HuH-7 (cell line): ENCODE measurements at regions not wholly inside any gene's neighbourhood (a gene's known extent, or its start where the extent isn't known, plus 50 kb on each side); places are given as distances from the start of the nearest gene placed in this dataset.

ENCODE experiments used
- DNase-seq: peaks from one replicate; pipeline ENCODE4 v3.0.0; 2011; ENCODE audit warnings: low spot score

DNA sequence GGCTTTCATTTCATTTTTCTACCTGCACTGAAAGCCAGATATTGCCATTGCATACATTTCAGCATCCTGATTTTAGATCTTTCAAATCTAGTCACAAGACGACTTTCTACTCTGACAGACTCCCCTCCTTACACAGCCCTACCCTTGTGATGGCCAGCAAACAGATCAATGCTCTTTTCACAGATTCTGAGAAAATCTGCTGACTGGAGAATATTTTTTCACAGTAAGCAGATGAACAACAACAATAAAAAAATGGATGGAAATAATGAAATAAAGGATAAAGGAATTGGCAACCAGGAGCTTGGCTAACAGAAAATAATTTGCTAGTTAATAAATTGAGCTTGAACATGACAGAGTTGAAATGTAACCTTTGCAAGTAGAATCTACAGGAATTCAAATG, 527.2 kb downstream of the IRS1 start:
- no peak for DNase-seq

DNA sequence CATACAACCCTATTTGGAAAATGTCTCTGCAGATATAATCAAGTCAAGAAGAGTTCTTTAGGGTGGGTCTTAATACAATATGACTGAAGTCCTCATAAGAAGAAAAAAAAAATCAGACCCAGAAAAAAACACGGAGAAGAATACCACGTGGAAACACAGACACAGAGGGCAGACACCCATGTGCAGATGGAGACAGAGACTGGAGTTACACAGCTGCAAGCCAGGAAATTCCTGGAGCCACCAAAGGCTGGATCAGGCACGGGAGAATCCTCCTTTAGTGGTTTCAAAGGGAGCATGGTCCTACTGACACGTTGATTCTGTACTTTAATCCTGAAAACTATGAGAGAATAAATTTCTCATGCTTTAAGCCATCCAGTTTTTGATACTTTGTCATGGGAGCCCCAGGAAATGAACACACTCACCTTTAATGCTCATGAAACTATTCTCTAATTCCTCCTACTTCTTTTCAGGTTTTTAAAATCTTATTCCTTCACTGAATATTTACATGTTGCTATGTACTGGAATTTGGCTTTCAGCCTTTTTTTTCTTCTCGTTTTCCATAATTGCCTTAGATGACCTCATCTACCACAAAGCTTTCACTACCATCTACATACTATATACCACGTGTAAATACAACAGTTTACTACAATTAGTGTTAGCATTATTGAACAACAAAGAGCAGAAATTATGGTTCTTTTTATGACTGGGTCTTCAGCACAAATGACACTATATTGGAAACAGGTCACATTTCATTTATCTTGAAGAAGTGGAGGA, 529.1 kb downstream of the IRS1 start:
- DNase-seq, result no peak

DNA sequence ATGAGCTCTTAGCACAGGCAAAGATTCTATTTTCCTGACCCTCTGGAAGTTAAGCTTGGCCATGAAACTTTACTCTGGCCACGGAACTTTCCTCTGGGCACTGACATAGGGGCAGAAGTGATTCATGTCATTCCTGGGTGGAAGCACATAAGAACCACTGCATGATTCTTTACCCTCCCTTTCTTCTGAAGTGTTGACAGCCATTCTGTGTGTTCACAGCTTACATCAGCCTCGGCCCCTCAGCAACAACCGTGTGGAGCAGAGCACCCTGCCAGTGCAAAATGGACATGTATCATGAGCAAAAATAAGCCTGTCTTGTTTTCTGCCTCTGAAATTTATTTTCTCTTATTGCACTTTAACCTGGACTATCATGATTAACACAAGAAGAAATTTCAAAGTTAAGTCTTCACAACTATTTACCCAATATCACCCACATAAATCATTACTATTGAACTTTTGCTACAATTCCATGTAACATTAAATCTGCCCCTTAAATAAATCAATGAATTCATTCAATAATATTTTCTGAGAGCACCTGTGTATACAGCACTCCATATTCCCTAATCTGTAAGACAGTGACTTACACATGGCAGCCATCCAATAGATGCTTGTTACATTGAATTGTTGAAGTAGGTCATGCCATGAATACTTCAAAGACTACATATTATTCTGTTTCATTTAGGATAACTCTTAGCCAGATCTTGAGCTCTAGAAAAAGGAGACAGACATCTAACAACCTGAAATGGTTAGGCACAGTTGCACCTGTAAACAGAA, 531.9 kb downstream of the IRS1 start:
- DNase-seq, result no peak

DNA sequence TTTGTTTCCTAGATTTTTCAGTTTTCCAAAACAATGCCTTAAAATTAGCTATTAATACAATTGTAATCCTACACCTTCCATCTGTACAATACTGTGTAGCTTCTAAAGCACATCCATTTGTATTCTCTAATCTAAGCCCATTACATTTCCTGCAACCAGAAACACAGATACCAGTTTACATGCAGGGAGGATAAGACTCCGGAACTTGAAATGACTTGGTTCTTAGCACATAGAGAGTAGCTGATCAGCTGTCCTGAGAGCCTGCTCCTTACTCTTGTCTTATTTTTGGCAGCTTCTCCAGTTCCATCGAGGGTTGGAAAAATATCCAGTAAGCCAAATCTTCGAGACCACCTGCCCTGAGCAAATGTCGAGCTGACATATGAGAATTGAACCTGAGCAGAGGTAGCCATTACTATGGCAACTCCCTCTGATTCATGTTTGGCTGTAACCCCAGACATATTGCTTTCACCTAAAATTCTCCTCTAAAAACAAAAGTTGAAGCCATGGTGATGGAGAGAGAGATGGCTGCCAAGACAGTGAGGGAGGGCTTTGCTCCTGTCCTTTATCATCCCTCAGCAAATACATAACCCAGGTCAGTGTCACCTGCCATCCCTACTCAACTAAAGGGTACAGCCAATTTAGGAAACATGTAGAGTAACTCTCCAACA, 542.8 kb downstream of the IRS1 start:
- no peak for DNase-seq

DNA sequence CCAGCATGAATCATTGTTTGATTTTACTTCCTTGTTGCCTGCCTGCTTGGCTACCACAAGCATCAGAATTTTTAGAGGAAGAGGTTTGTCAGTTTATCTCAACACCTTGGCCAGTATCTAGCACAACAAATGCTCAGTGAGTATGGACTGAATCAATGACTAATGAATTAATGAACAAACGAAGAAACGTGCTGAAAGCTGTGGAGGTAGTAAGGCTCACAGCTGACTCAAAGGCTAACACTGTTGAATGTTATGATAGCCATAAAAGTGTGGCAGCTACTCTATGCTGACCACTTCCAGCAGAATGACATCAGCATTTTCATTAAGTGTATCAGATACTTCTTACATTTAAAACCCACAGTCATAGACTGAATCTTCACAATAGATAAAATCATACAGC, 543.4 kb downstream of the IRS1 start:
- no peak for DNase-seq

DNA sequence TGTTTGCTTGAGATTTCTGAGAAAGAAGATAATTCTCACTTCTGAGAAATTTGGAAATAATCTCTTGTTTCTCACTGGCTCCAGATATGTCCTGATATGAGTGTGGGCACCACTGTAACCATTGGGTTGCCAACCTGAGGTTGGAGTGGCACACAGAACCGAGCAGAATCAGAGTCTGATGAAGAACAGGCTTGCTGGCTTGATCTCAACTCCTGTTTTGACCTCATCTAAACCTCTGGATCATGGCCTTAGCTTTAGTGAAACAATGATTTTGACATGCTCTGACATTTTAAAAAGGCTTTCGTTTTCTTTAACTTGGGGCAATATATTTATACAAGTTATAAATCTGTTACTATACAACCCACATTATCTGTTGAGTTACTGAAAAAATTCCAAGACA, 548.0 kb downstream of the IRS1 start:
- no peak for DNase-seq

DNA sequence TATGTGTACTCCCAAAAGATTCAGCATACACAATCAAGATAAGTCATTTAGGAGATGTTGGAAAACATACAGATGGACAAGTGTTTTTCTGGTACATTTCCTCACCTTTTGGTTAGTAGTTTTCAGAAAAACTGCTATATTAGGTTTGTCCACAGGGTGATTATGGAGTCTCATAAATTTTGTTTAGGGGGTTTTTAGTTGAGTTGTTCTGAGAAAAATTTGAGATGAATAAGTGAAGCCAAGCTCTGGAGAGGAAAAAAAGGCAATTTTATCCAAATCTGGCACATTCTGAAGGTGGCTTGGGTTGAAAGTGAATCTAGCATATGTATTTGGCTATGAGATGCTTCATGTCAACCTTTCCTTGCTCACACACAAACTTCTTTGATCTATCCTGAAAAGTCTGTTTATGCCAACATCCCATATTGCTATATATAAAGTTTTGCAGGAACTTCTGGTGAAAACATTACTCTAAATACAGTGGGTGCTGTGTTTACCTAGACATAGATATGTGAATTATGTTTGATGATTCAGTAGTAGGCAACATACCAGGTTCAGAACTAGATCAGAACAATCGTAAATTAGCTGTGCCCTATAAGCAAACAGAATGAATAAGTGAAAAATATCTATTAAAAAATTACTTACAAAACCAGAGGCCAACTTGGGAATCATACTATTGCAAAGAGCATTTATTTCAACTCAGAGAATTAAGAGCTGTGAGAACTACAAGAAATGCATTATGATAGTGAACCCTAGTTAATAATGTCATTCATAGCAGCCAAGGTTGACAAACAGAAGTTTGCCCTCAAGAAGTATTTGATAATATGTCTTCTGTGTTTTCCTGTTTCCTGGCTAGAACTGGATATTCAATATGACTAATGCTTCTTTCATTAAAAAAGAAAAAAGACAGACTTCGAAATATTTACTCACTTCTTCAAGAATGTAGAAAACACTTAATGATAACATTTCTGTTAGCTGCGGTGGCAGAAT, 552.0 kb downstream of the IRS1 start:
- peak; percentile 1 for DNase-seq

DNA sequence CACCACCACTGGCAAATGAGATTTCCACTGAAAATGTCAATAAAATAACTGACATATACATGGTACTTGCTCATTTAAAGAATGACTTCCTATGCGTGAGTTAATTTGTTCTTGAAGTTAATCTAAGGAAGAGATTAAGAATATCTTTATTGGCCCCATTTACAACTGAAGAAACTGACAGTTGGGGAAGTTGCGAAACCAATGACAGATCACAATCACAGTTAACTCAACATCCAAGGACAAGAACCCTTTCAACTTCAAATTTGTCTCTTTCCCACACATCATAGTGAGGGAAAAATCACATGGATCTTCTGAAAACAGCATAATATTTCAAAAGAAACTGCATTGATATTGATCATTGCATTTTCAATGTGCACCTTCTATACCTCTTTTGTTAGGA, 565.4 kb downstream of the IRS1 start:
- DNase-seq, result no peak

DNA sequence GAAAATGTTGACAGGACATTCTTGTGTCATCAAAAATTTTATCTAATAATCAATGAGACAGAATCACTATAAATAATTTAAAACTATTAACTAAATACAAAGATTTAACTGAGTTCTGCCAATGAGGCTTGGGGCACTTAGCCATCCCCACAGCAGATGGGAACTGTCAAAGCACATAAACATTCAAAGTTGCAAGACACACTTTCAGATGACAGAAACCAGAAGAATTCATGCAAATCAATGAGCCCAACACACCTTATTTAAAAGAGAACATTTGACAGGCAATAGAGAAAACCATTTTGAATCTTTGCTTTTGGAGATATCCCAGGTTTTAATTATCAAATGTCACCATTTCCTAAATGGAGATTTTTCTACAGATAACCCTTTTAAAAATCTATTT, 566.2 kb downstream of the IRS1 start:
- DNase-seq, result no peak

DNA sequence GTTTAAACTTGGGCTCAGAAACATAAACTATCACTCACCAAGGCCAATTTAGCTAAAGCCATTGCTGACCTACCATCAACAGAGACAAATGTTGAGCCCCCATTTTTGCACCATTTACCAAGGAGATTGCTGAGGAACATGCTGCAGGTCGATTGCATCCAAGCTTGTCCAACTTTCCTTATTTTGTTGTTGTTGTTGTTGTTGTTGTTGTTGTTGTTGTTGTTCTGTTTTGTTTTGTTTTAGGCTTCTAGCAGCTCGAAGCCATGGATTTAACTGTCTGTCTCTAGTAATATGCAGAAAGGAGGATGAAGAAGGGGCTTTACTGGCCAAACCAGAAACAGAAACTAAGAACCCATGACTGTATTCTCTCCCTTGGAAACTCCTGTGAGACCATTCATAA, 571.5 kb downstream of the IRS1 start:
- DNase-seq, result no peak

DNA sequence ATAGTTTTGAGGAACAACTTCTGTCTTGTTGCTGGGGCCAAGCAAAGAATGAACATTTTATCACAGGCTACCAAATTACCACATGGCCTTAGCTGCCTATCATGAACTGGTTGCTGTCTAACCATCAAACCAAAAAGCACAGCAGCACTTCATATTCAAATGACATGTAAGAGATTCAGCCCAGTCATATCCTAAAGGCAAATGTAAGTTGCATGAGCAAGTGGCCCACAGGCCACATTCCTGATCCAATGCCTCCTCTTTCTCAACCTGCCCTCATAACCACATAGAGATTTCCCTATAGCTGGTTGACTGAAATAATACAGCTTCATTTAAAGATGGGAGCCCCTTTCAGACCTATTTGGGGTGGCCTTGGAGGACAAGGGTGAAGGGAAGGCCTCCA, 572.3 kb downstream of the IRS1 start:
- no peak for DNase-seq

DNA sequence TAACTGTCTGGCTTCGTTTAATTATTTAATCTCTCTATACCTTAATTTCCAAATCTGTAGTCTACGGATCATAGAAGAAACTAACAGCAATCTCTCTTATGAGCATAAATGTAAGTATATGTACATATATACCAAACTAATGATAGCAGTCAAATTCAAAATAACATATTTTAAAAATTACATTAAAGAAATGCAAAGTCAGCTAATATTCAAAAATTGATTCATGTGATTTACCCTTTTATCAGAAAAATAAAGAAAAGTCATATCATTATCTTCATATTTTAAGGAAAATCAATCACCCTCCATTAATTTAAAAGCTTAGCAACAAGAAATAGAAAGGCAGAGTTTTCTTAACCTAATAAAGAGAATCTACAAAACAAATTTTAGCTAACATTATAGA, 575.9 kb downstream of the IRS1 start:
- no peak for DNase-seq

DNA sequence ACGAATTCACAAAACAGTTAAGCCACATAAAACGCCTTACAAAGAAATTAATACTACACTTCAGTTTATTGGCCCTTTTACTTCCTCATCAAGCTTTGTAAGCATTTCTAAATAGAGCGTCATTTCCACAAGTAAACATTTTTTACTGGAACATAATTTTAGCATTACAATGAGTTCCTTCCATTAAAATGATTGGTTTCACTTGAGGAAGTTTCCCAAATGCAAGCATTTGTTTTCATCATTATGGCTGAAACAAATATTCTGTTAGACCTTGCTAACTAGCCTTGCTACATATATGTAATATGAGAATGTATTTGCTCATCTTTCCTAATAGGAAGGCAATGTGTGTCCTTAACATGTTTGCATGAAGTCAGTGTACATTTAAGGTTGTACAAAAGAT, 579.1 kb downstream of the IRS1 start:
- DNase-seq, result no peak

DNA sequence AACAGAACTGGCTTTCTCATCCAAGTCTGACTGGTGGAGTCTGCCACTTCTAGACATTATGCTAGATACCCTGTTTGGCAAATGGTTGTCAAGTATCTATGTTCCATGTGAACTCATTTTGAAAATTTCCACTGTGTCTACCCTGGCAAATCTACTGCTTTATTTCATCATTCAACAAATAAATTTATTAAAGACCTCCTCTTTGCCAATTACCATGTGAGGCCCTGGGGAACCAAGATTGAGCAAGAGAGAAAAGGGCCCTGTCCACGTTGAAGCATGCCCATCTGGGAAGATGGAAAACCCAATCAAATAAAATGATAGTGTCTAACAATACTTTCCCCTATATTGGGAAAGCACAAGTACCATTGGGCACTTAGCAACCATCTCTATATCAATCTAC, 582.4 kb downstream of the IRS1 start:
- DNase-seq, result no peak

DNA sequence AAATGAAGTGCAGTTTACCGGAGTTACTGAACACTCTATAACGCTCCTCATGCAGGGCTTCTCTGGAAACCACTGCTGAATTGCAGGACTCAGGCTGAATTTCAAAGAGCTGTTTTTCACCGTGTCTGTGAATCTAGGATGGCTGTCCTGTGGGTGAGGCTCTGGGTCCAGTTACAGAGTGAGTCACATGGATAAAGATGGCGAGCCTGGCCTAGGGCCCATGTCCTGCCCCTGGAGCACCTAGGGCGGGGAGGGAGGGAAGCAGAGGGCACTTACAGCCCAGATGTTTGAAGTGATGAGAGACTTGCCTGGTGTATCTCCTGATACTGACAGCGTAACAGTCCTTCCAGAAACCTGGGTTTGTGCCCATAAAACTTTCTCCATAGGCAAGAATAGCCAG, 583.0 kb downstream of the IRS1 start:
- DNase-seq, result no peak

DNA sequence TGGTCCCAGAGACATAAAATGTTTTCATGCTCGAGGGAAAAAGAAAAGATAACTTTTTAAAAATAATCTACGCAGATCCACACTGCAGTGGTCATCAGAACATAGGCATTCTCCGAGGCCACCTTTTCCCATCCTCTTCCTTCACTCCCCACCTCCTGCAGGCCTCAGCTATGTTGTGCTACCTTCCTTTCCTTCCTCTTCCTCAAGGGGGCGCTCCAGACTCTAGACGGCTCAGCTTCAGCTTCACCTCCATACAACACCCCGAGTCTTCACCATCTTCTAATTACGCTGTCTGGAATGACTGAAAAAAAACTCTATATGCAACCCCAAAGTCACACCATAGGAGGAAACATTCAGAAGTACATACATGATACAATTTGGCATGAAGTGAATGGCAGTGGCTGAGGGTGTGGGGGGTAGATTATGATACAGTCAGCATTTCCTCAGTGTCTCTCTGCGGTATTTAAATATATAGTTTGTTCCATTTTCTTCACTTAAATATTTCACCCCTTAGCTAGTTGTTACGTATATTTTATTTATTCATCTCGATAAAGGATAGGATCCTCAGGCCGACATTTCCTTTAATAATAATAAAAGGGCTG, 583.6 kb downstream of the IRS1 start:
- DNase-seq, result peak; percentile 29

DNA sequence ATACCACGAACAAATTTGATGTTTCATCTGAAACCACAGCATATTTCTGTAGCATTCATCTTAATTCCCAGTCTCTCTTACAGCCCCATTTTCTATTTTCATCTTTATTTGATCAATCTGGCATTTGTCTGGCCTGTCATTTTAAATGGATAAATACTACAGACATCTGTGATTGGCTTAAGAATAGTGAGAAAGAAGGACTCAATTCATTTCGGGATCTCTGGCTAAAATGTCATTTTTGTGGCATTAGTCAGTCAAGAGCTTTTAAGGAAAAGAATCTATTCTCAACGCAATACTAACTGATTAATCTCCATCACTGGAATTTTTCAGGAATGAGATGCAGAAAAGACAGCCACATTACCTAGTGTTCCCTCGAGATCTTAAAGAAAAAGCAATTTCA, 585.9 kb downstream of the IRS1 start:
- no peak for DNase-seq

DNA sequence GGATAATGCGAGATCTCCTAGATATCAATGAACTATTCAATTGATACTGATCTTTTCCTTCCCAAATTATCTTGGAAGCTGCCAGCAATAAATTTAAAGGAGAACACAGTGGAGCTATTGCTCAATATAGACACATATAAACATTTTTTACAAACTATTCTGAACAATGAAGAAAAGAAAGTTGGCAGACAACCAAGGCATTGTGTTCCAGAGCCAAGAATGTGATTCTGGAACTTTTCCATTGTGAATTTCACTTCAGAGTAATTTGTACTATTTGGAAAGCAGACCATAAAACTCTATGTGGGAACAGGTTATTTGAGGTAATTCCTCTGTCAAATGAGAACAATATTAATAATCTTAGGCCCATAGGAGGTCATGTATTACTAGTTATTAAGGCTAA, 588.2 kb downstream of the IRS1 start:
- DNase-seq, result no peak

DNA sequence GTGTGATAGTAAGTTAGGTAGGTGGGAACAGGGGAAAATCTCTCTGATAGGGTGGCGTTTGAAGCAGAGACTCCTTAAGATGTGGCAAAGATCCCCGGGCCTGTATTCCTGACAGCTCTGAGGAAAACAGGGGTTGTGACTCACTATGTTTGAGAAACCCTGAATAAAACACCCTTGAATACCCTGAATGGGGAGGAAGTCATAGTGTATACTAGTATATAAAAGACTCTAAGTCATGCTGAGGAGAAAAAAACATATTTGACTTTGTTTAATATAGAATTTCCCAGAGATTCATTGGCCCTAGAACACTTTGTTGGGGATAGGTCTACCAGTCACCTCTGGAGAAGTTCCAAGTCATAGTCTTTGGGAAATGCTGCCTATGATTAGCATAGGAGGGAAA, 590.9 kb downstream of the IRS1 start:
- no peak for DNase-seq

DNA sequence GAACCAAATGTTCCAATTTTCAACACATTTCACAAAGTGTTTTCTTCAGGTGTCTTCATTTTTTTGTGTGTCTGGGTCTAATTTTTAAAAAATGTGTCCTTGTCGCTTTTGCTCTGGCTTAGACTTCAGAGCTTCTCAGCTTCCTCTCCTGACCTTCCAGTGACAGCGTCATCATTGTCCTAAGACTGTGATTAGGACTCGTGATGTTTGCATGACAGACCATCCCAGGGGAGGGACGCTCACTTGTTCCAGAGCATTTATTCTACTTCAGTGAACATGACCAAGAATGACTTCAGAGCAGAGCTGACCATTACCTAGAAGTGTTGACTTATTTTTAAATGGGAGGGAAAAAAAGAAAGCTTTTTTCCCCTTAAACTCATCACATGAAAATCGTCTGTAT, 591.9 kb downstream of the IRS1 start:
- DNase-seq, result no peak

DNA sequence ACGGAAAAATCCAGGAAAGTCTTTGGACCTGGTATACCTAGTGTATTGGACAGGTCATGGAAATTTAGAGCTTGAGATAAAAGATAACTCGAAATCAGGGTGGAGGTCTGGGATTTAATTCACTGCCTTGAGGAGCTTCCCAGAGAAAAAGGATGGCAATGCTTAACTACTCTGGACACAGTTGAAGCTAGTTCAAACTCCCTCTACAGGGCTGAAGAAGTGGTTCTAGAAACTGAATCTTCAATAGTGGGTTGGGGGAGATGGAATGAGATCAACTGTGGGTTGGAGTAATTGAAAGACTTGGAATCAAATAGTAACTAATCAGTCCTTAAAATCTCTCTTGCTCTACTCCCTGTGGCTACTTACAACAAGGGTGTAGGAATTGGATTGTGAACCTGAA, 600.1 kb downstream of the IRS1 start:
- no peak for DNase-seq

DNA sequence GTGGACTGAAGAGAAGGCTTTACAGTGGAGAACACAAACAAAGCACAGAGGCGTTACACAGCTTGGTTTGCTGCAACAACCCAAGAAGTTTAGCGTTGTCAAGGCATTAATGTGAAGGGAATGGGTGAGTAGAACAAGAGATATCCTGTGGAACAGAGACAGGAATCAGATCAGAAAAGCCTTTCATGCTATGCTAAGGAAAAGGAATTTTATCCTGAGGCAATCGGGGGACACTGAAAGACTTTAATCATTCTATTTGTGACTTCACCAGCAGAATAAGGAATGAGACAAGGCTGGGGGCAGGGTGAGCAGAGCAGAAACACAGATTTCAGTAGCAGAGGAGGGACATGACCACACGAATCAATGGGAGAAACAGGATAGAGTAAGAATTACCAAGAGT, 600.7 kb downstream of the IRS1 start:
- DNase-seq, result no peak
